HG02588 (cell line): ENCODE measurements at regions not wholly inside any gene's neighbourhood (a gene's known extent, or its start where the extent isn't known, plus 50 kb on each side); places are given as distances from the start of the nearest gene placed in this dataset.
A peak's percentile ranks its signal among the peaks of the same experiment; 100 is the strongest.

Source experiments
- ATAC-seq: cut with Tn5 transposase; IDR thresholded peaks from one replicate; pipeline ENCODE4 v1.9.1; 2021; ENCODE audit warnings: mild to moderate bottlenecking, moderate library complexity; ENCODE audit not compliant: unreplicated experiment

DNA sequence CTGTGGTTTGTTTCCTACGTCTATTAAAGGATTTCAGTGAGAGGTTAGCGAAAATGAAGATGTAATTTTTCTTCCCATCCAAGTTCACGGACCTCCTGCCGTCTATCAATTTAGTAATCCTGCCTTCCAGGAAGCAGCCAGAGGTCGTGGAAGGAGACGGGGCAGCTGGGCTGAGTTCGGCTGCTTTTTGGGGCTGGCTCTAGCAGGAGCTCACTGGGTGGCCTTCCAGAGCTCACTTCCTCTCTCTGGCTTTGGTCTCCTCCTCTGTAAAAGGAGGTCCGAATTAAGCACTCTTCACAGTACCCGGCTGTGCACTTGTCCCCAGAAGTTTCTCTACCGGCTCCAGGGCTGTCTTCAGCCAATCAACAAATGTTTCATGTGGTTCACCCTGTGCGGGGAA, 295.4 kb downstream of the BCOR start:
- no peak for ATAC-seq

DNA sequence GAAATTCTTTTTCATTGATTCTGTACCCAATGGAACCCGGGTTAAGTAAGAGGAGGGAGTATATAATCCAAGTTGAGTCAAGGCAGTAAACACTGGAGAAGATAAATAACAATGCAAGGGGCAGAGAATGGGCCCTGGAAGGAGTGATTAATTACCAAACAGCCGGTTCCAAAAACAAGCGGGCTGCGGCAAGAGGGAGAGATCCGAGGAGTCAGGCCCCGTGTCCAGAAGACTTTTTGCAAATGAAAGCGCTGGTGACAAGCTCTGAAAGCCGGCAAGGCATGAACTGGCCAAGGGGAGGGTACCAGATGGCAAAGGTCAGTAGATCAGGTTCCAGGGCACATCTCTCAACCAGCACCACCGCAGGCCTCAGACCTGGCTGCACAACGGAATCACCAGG, 294.9 kb downstream of the BCOR start:
- ATAC-seq: no peak

DNA sequence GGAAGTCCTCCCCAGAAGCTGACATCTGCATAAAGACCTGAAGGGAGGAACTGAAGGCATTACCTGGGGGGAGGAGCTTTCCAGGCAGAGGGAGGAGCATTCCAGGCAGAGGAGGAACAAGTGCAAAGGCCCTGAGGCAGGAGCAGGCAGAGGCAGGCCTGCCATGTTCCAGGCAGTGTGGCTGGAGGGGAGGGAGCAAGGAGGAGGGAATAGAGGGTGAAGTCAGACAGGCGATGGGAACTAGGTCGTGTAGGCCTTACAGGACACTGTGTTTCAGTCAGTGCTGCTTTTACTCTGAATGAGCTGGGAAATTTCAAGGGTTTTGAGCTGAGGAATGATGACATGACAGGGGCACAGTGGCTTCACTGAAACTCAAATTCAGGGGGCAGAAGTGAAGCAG, 292.7 kb downstream of the BCOR start:
- no peak for ATAC-seq

DNA sequence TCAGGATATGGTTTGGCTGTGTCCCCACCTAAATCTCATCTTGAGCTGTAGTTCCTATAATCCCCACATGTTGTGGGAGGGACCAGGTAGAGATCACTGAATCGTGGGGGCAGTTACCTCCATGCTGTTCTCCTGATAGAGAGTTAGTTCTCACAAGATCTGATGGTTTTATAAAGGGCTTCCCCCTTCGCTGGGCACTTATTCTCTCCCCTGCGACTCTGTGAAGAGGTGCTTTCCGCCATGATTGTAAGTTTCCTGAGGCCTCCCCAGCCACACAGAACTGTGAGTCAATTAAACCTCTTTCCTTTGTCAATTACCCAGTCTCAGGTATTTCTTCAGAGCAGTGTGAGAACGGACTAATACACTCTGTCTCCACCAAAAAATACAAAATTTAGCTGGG, 291.9 kb downstream of the BCOR start:
- ATAC-seq: no peak

DNA sequence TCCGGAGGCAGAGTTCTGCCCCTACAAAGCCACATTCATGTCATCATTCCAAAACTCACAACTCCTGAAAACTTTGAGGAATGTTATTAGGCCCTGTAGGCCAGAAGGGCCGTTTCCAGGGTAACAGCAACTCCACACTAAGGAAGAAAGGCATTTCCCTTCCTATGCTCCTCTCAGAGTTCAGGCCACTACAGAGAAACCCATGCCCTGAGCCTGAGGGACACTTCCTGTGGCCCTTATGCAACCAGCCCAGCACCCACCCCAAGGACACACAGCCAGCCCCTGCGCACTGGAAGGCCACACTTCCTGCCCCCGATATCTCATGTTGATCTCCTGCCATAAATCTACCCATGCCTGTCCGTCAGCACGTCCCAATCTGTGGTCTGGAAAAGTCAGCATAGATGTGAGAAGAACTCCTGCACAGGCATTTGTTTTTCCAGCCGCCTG, 289.3 kb downstream of the BCOR start:
- no peak for ATAC-seq

DNA sequence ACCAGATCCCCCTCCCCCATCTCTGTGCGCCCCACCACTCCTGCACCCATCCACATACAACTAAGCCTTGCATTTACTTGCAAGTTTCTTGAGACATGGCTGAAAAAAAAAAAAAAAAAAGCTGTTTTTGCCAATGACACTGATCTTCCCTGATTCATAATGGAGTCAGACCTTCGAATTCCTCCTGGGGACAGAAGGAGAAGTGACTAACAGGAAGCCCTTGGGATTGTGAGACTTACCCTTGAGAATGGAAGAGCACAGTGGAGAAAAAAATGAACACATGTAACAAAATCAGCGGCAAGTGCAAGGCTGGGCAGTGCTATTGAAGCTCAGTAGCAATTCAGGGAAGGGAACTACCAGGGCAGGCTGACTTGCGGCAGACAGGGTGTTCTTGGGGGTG, 288.4 kb downstream of the BCOR start:
- ATAC-seq: no peak

DNA sequence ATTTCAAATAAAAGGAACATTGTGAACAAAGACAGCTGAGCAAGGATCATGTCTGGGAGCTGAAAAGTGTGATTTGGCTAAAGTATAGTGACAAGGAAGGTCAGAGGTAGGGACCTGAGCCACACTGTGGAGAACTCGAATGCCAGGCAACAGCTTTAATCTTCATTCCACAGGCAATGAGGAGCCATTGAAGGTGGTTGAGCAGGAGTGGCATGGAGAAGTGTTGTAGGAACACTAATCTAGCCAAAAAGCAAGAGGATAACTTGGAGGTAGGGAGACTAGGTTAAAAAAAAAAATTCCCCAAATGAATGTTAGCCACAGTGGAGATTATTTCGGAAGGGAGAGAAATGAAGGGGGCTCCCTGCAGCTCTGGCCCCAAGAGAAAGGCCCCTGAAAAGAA, 286.9 kb downstream of the BCOR start:
- no peak for ATAC-seq

DNA sequence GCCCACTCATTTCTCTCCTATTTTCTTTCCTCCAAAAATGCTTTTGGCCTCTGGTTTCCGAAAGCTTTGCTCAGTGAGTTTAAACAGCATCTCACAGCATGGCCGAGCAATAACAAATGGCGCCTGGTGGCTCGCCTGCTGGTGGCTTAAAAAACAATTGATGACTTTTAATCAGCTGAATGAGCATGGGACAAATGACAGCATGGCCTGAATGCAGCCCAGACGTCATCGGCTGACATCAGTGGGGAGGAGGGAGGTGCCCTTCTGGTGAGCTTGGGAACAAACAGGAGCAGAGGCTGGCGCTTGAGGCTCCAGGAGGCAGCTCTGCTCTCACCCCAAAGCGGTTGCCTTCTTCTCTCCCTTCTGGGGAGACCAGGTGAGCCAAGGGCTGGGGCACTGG, 286.4 kb downstream of the BCOR start:
- no peak for ATAC-seq

DNA sequence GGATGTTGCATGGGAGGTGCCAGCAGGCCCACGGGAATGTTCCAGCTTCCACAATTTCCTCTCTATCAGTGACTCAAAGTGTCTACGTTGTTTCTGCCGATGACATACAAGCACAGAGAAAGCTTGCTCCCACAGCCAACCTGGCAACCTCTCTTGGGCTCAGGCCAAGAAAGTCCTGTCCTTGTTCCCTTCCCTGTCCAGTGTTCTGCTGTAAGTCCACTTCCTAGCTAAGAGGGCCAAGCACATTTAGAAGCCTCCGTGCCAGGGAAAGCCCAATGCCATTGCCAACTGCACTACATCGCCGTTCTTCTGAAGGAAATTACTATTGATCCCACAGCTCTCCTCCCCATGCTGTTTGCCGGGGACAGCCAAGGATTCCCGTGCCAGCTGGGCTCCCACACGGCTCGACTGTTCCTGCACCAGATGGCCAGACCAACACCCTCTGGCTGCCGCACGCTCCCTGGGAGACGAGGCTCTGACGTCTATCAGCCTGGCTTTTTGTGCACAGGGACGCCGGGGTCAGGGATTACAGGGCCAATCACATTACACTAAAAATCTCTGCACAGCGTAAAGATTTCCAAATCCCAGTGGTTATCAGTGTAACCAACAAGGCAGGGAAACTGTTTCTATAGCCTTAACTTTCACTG, 284.0 kb downstream of the BCOR start:
- no peak for ATAC-seq

DNA sequence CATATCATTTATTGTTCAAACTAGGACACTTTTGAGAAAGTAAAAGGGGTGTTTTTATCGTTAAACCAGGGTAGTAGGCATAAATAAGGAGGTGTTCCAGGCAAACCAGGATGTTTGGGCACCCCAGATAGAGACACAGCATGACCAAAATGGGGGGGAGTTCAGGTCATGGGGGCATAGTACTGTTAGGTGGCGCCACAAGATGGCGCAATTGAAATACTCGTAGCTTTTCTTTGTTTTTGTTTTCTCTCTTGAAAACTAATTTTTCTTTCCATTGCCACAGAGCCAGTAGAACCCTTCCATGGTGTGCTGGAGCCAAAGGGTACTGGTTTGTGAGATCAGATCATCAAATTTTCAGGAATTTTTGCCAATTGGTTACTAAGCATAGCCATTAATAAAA, 283.4 kb downstream of the BCOR start:
- ATAC-seq: no peak

DNA sequence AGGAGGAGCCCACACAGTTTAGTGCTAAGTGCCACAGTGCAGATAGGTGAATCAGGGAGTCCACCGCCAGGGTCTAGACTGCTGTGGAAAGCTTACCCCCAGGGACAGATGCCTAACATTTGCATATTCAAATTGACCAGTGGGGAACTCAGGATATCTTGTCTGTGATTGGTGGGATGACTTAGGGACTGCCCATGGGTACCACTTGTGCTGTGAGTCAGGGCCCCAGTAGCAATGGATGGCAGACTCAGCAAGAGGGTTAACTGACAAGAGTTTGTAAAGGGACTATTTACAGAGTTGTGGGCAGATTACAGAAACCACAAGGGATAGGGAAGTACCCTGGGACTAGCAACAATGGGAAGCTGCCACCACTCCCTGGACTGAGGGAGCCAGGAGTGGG, 282.1 kb downstream of the BCOR start:
- peak; percentile 71 for ATAC-seq

DNA sequence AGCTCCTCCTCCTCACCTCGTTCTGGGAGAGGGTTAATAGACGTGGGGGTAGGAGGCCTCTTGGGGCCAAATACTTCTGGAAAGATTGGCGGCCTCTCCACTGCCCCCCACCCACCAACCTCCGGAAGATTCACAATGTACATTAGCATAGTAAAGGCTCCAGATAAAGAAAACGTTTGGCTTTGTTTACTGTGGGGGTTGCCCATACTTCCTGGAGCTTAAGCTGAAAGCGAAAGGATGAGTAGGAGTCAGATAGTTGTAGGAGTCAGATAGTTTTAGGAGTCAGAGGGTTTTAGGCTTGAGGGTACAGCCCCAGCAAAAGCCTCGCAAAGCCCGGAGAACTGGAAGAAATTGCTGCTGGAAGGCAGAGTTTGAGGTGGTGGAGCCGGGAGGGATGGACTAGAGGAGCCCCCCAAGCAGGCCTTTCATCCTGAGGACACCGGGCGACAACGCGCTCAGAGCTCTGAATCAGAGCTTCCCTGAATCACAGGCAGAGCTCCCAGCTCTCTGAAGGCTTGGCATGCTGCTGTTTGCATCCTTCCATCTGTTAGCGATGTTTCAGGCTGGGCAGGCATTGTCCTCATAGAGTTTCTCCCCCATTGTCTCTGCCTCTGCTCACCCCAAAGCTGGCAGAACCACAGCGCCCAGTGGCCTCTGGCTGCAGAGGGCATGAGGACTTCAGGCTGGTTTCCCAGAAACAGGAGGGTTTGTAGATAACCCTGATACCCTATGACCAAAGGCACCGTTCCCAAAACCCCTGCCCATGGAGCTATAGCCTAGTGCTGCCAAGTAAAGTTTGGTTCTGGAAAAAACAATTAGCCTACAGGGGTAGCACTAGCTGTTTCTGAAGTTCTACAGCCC, 280.7 kb downstream of the BCOR start:
- no peak for ATAC-seq

DNA sequence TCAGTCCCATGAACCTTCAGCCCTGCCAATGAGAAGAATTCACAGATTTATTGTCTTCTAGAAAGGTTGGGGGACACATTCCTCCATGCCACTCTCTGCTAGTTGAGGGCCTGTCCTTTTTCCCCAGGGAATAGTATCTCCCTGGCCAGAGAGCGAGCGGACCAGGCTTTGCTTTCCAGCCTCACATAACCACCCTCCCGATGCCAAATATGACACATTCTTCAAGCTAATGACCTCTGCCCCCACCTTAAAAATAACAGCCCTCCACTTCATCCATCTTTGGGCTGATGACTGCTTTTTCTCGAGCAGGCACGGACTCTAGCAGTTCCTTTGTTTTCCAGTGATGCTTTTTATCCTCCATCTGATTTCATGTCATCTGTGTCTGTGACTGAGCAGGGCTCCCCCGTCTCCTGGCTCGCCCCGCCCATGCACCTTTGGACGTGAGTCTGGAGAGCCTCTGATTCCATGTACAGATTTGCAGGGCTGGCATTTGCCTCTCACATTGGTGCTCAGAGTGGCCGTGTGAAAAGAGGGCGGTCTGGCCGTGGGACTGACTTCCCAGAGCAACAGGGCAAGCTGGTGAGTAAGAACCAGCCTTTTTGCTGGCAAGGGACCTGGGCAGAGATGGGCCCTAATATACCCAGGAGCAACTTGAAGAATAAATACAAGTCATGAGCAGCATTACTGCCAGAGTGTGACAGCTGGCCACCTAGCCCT, 279.8 kb downstream of the BCOR start:
- no peak for ATAC-seq

DNA sequence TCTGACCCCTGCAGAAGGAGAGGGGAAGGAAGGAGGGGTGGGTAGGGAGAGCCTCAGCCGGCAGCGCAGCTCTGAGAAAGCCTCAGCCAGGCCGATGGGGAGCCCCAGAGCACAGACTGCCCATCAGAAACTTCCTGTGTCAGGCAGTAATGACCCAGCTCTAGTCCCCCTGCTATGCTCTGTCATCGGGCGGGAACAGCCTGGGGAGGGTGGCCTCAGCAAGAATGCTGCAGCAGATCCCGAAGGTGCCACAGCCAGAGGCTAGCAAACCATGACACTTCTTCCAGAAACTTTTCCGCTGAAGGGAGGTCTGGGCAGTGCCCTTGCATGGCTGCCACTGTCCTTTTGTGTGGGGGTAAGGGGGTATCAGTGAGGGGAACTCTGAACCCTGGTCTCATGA, 279.0 kb downstream of the BCOR start:
- no peak for ATAC-seq

DNA sequence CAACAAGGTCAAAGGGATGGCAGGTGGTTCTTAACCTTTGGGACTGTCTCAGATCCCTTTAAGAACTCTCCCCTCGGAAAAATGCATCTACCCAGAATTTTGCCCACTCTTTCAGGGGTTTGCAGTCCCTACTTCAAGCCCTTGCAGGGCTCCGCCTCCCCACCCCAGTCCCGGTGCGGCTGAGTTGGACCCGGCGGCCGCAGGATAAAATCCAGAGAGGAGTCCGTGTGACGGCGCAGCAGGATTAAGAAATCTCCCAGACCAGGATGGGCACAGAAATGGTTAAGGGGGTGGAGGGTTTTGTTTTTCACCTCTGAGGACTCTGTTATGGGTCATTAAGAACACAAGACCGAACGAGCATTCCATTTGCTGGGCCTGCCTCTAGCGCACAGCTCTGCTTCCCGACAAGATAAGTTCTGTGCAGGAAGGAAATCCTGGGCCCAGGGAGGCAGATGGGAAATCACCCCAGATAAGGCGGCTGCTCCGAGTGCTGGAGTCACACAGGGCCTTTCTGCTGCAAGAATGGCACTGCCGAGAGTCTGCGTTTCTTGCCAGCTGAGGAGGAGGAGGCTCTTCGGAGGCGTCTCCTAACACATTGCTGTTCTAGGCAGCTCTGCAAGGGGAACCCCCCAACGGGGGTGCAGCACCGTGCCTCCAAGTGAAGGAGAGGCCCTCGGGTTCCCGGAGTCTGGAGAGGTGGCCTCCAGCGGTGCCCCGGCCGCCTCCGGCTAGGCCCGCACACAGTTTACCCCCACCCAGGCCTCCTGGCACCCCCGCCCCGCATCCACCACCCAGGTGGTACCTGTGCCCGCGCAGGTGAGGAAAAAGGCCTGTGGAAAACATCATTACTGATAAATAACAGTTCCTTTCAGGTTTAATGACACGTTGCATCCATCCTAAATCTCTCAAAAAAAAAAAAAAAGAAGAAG, 277.6 kb downstream of the BCOR start:
- ATAC-seq: no peak

DNA sequence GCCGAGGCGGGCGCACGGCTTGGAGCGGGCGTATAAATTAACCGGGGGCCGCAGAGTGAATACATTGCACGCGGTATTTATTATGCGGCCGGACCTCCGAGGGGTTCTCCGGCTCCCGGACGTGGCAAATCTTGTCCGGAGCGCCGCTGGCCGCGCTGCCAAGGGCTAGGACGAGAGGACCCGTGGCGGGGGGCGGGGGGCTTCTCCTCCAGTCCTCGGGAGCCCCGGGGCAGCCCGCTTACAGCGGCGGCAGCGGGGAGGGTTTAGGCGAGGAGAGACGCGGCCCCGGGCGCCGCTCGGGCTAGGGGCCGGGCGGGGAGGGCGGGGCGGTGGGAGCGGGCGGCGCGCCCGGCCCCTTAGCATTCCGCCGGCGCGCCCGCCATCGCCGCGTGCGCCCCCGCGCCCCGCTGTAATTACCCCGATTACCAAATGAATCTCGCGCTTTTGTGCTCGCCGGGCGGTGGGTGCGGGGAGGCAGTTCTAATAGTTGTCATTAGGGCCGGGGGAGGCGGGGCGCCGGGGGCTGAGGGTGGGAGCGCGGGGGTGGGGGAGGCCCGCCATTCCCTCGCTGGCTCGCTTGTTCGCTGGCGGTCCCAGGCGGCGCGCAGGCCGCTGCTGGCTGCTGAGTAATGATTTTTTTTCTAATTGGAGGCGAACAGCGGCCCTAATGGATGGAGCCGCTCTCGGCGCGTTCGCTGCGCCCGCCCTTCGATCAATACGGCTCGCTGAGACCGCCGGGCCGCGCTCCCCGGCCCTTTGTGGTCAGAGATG, 276.6 kb downstream of the BCOR start:
- ATAC-seq: no peak

DNA sequence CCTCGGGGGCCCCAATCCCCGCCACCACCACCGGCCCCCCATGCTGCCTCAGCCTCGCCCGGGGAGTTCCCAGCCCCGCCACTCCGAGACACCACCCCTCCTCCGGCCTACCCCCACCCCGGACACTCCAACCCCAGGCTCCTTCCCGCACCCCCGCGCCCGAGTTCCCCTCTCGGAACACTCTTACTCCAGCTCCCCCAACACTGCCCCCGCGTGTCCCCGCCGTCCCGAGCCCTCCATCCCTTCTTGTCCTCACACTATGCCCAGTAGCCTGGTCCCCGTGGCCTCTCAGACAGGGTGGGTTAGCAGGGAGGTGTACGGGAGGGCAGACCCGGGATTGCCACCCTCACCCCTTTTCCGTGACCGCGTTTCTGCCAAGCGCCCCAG, 276.1 kb downstream of the BCOR start:
- no peak for ATAC-seq

DNA sequence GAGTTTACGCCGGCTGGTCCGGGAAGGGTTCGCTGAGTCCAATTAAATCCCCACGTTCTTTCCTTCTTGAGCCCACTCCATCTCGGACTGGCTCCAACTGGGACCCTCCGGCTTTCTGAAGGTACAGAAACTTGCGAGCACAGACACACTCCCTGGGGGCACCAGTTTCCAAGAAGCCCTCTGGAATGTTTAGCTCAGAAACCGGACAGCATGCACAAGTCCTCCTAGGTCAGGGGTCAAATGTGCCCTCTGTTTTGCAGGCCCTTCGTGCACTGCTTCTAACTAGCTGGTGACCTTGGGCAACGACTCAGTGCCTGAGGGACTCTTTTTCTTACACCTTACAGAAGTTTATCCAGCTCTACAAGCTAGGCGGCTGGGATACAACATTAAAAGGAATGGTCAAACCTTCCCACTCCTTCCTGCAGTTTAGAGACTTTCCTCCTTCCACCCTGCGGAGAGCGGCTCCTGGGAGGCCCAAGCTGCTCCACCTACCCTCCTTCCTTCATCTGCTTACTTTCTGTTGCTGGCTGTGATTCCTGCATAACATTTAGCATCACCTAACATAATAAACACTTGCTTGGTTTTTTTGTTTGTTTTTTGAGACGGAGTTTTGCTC, 275.5 kb downstream of the BCOR start:
- no peak for ATAC-seq

DNA sequence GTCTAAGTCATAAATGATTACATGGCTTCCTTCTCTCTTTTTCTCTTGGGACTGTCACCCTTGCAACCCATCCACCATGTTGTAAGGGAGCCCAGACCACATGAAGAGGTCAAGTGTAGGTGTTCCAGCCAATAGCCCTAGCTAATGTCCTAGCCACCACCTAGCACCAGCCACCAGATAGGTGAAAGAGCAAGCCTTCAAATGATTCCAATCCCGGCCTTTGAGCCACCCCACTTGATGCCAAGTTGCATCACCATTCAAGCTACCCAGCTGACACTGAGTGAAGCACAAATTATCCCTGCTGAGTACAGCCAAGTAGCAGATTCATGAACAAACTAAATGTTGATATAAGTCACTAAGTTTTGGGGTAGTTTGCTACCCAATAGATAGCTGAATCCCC, 274.3 kb downstream of the BCOR start:
- no peak for ATAC-seq

DNA sequence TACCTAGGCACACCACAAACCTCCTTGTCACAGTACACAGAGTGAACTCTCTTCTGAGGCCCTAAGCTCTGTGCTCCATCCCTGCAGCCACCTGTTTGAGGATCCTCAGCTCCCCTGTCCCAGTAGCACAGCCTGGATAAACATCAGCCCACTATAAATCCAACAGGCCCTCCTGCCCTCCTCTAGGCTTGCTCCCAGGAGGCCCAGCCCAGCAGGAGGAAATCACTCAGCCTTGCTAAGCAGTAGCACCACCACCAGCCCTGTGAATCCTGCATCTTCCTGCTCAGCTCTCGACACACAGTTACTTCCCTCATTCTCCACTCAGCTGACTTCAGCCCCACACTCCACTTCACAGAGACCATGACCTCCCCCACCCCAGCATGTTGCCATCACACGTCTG, 273.9 kb downstream of the BCOR start:
- no peak for ATAC-seq
